ENCODE measurements at regions not wholly inside any gene's neighbourhood (a gene's known extent, or its start where the extent isn't known, plus 50 kb on each side); places are given as distances from the start of the nearest gene placed in this dataset.
"Not testable (repeated sequence)": the region's sequence is repeated elsewhere in the genome, so short reads cannot be mapped to it uniquely, and the experiment has no call there.

- TF ChIP-seq, protein P1, sequence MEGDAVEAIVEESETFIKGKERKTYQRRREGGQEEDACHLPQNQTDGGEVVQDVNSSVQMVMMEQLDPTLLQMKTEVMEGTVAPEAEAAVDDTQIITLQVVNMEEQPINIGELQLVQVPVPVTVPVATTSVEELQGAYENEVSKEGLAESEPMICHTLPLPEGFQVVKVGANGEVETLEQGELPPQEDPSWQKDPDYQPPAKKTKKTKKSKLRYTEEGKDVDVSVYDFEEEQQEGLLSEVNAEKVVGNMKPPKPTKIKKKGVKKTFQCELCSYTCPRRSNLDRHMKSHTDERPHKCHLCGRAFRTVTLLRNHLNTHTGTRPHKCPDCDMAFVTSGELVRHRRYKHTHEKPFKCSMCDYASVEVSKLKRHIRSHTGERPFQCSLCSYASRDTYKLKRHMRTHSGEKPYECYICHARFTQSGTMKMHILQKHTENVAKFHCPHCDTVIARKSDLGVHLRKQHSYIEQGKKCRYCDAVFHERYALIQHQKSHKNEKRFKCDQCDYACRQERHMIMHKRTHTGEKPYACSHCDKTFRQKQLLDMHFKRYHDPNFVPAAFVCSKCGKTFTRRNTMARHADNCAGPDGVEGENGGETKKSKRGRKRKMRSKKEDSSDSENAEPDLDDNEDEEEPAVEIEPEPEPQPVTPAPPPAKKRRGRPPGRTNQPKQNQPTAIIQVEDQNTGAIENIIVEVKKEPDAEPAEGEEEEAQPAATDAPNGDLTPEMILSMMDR (conservative IDR thresholded peaks at IDR 0.05; ENCODE audit: low read depth, low read length): no peak
- DNase-seq (ENCODE audit: low read depth): no peak
- no peak overlapping the region for H3K4me3 ChIP-seq (ENCODE audit: low read length)
Measured at GRCh38 chr14:26286081-26286912, 311.5 kb downstream of the NOVA1 start.

DNA sequence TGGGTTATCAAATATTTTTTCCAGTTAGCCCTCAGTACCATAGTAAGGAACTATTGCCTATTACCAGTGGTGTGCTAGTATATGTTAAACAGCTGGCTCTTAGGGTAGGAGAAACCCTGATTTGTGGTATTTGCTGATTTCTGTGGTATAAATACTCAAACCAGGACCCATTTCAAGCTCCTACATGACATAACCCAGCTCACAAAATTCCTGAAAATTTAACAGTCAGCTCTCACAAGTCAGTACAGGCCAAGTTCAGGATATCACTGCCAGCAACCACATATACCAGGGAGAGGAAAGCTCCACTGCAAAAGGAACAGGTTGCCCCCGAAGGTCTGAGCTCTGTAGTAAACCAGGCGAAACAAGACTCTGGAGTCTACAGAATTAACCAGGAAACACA, 315.3 kb downstream of the NOVA1 start:
- H3K4me3 ChIP-seq (ENCODE audit: low read length): no peak overlapping the region

GRCh38 chr14:26282011-26282410, 315.8 kb downstream of the NOVA1 start:
- H3K4me3 ChIP-seq (ENCODE audit: low read length); DNase-seq (ENCODE audit: low read depth): not testable (repeated sequence)

More for the DNA sequence above, 315.3 kb downstream of the NOVA1 start:
- no peak for DNase-seq (ENCODE audit: low read depth)
- TF ChIP-seq, protein P1 (conservative IDR thresholded peaks at IDR 0.05; ENCODE audit: low read depth, low read length): no peak

DNA sequence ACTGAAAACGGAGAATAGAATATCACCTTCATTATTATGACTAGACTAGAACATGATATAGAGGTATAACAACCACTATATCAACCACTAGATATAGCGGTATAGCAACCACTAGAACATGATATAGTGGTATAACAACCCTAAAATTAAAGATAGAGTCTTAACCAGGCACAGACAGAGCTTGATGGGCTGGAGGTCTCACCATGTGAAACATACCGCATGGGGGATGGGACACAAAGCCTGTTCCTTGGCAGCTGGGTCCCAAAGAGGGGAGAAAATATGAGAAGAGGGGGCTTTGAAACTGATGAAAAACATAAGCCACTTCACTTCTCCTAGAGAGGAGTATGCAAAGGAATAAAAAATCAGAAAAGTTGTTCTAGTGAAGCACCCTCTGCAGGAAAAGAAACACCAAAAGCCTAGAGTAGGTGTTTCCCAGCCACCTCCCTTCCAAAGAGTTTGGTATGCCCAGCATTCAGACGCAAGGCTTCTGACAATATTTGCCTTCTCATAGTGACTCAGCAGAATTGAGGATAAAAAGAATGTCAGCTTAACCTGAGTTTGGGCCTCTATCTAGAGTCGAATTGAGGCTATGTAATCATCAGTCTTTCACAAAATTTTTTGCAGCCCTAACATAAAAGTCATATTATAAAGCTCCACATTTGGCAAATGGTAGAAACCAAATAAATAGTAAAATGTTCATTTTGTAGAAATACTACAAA, 316.4 kb downstream of the NOVA1 start:
- TF ChIP-seq, protein P1 (conservative IDR thresholded peaks at IDR 0.05; ENCODE audit: low read depth, low read length): no peak
- peak; percentile 29 for DNase-seq (ENCODE audit: low read depth)
- H3K4me3 ChIP-seq (ENCODE audit: low read length): no peak overlapping the region

GRCh38 chr14:26276757-26277156, 321.1 kb downstream of the NOVA1 start:
- DNase-seq (ENCODE audit: low read depth): no peak
- H3K4me3 ChIP-seq (ENCODE audit: low read length): no peak overlapping the region
- TF ChIP-seq, protein P1 (conservative IDR thresholded peaks at IDR 0.05; ENCODE audit: low read depth, low read length): peak; percentile 59

GRCh38 chr14:26265170-26265685, 332.6 kb downstream of the NOVA1 start:
- H3K4me3 ChIP-seq (ENCODE audit: low read length): no peak overlapping the region
- TF ChIP-seq, protein P1 (conservative IDR thresholded peaks at IDR 0.05; ENCODE audit: low read depth, low read length): no peak
- no peak for DNase-seq (ENCODE audit: low read depth)

DNA sequence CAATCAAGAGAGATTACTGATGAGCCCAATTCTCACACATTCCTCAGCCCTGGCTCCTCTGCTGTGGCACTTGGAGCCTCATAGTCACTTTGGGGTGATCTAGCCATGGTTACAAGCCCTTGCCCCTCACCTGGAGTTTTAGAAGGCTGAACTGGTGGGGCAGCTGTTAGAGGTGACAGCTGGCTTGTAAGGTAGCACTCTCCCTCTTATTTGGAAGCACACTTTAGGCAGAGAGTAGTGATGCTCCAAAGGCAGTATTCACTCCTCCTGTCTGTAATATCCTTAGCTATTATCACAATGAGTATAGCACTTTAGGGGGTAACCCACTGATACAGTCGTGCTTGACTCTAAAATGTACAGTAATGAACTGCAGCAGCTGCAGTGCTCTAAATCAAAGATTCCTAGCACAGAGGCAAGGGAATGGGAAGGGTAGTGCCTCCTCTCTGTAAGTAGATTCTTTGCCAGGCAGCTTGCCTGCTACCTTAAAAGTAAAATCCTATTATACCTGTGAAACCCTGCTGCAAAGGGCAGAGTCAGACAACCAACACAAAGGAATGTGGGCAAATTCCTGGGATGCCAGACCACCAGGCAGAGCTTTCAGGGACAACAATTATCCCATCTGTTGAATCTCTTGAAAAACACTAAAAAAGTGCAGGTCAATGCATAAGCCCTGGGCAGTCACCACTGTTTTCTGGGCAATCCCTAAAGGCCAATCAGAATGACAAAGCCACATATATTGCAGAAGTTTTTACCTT, 336.3 kb downstream of the NOVA1 start:
- H3K4me3 ChIP-seq (ENCODE audit: low read length): no peak overlapping the region
- peak; percentile 1 for DNase-seq (ENCODE audit: low read depth)
- TF ChIP-seq, protein P1 (conservative IDR thresholded peaks at IDR 0.05; ENCODE audit: low read depth, low read length): no peak

Data from retinal pigment epithelial cell (primary cell).